HG03354 (cell line): ENCODE measurements at regions not wholly inside any gene's neighbourhood (a gene's known extent, or its start where the extent isn't known, plus 50 kb on each side); places are given as distances from the start of the nearest gene placed in this dataset.

Experiments
- ATAC-seq: cut with Tn5 transposase; IDR thresholded peaks from one replicate; pipeline ENCODE4 v1.9.1; 2021; ENCODE audit warnings: mild to moderate bottlenecking; ENCODE audit not compliant: unreplicated experiment, poor library complexity, severe bottlenecking

- no peak for ATAC-seq
Observed at GRCh38 chr13:109906976-109907375, 120.6 kb upstream of the IRS2 start.

- ATAC-seq = no peak
Observed at GRCh38 chr13:109904218-109904617, 117.8 kb upstream of the IRS2 start.

- ATAC-seq = no peak
Observed at GRCh38 chr13:109900741-109901140, 114.4 kb upstream of the IRS2 start.

- ATAC-seq = no peak
Observed at GRCh38 chr13:109900320-109900719, 113.9 kb upstream of the IRS2 start.

GRCh38 chr13:109899748-109900147, 113.4 kb upstream of the IRS2 start:
- ATAC-seq = no peak

GRCh38 chr13:109899316-109899715, 112.9 kb upstream of the IRS2 start:
- no peak for ATAC-seq

GRCh38 chr13:109897988-109898624, 111.7 kb upstream of the IRS2 start:
- ATAC-seq = no peak

- no peak for ATAC-seq
Observed at GRCh38 chr13:109892101-109892500, 105.7 kb upstream of the IRS2 start.

GRCh38 chr13:109885235-109885634, 98.9 kb upstream of the IRS2 start:
- no peak for ATAC-seq

GRCh38 chr13:109884462-109884861, 98.1 kb upstream of the IRS2 start:
- peak; percentile 88 for ATAC-seq

- ATAC-seq = no peak
Observed at GRCh38 chr13:109883181-109884180, 97.1 kb upstream of the IRS2 start.

GRCh38 chr13:109881961-109882558, 95.7 kb upstream of the IRS2 start:
- no peak for ATAC-seq

GRCh38 chr13:109881347-109881725, 95.0 kb upstream of the IRS2 start:
- ATAC-seq = no peak

GRCh38 chr13:109880371-109881346, 94.3 kb upstream of the IRS2 start:
- no peak for ATAC-seq

- ATAC-seq = no peak
Observed at GRCh38 chr13:109879338-109879737, 93.0 kb upstream of the IRS2 start.

- no peak for ATAC-seq
Observed at GRCh38 chr13:109877809-109878208, 91.4 kb upstream of the IRS2 start.

GRCh38 chr13:109875746-109876145, 89.4 kb upstream of the IRS2 start:
- no peak for ATAC-seq

GRCh38 chr13:109874484-109875454, 88.4 kb upstream of the IRS2 start:
- ATAC-seq = no peak
